Activated CD4-positive, alpha-beta T cell treated with anti-CD3 and anti-CD28 coated beads, Interleukin-2, Interleukin-6, amounts not matched to agents 100 ng/mL and 50 ng/mL, durations not matched to agents 16 hours and 8 hours (primary cell): ENCODE measurements at regions not wholly inside any gene's neighbourhood (a gene's known extent, or its start where the extent isn't known, plus 50 kb on each side); places are given as distances from the start of the nearest gene placed in this dataset.

Source experiments
- DNase-seq: peaks from one replicate; pipeline ENCODE4 v3.0.0-alpha.2; 2020

DNA sequence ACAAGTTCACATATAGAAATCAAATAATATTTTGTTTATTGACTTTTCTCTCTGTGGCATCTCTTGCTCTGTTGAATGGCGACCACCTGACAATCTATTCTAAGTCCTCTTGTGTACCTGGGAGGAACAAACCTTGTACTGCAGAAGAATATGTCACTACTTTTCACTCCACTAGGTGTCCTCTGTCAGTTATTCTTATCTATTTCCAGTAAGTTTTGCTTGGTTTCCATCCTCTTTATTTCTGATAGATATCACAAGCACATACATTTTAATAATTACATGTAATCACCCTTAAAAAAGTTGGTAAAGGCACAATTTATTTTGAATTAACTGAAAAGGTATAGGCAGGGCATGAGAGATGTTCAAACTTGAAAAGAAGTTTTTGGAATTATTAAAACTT lies 238.4 kb downstream of the SNCA start:
- no peak for DNase-seq

DNA sequence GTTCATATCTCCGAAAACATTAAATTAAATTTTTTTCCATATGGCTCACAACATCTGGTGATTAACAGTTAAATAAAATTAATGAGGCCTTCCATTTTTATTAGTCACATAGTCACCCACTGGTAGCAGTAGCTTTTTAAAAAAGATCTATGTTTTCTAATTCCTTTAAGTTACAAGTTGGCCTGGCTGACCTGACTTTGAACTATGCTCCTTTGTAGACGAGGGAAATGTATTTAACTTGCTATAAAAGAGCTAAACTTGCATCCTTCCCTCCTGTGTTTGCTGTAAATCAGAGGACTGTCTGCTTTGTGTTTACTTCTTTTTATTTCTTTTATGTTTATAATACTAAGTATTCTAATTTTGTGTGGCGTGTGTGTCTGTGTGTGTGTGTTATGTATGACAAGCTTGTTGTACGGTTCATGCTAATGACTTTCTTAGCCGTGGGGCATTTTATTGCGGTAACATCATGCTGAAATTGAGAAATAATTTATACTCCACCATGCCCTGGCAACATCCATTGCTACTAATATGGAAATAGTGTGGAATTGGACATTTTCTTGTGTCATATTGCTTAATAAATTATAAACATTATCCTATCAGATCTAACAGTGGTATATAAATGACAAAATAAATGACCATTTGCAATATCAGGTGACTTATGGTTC lies 241.7 kb downstream of the SNCA start:
- no peak for DNase-seq

DNA sequence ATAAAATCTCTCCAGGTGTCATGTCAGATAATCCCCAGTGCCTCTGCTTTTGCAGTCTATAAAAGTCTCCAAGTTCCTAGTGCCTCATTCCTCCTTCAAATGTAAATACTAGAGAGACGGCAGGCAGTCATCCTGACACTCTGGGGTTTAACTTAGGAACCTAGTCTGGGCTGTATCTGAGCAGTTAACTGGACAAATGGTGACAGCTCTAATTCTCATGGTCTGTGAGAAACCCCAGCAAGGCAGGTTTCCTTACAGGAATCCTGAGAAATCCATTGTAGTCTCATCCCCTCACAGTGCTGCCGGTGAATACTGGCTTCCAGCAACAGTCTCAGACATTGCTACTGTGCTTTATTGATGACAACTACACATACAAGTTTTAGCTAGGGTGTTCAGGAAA lies 246.8 kb downstream of the SNCA start:
- DNase-seq: no peak

GRCh38 chr4:89588421-89588820 lies 248.5 kb downstream of the SNCA start:
- no peak for DNase-seq

- DNase-seq: no peak
Observed at GRCh38 chr4:89587364-89587763, 249.6 kb downstream of the SNCA start.

DNA sequence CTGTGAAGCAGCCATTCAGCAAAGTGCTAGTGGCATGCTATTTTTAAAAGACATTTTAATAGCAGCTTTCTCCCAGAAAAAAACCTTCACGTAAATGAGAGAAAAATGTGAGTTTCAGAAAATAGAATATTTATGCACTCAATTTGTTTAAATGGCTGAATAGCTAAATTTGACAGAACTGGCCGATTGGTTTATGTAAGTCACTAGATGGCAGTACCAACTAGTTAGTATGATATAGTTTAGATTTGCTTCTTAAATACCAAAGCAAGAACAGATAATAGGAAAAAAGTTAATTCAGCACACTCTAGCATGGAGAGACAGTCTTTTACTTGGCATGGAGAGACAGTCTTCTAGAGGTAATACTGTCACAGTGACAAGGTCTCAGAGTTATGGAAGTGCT lies 250.1 kb downstream of the SNCA start:
- DNase-seq: no peak

DNA sequence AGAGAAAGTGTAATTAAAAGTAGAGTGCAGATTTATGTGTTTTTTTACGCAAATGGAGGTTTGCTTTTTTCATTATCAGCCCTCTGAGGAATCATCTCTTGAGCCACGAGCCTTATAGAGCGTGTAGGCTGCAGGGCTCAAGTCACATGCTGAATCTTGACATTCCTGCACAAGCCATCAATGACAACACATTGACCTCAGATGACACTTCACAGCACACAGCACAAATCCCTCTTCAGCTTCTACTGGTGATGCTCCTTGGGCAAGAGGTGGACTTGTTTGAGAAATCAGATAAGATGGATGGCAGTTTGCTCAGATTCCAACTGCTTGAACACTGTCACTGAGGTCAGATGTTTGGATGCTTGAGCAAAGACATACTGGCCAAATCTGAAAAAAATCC lies 250.6 kb downstream of the SNCA start:
- no peak for DNase-seq

DNA sequence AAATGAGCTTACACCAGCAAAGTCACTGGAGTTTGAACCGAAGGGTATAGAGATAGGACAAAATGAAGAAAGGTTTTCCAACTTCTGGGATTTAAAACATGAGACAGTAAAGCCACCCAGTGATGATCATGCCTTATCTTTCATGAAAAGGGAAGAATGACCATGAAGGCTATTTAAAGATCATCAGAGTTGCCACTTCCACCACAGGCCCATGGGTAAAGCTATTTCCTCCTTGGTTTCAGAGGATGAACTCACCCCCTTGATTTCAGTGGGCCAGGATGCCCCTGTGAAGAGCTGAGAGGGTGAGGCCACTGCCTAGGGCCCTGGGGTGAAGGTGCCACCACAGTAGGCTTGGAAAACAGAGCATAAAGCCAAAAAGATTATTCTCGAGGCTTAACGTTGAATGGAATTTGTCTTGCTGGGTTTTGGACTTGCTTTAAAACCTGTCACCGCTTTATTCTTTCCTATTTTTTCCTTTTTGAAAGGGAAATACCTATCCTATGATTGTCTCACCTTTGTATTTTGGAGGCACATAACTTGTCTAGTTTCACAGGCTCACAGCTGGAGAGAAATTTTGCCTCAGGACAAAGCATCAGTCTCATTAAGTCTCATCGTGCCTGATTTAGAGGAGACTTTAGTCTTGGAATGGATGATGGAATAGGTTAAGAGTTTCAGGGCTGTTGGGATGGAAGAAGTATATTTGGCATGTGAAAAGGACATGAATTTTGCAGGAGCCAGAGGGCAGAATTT lies 254.0 kb downstream of the SNCA start:
- DNase-seq: no peak

GRCh38 chr4:89579771-89580170 lies 257.2 kb downstream of the SNCA start:
- no peak for DNase-seq

DNA sequence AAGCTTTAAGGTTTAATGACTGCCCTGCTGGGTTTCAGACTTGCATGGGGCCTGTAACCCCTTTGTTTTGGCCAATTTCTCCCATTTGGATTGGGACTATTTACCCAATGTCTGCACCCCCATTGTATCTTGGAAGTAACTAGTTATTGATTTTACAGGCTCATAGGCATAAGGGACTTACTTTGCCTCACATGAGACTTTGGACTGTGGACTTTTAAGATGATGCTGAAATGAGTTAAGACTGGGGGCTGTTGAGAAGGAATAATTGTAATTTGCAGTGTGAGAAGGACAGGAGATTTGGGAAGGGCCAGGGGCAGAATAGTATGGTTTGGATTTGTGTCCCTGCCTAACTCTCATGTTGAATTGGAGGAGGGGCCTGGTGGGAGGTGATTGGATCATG lies 260.7 kb downstream of the SNCA start:
- no peak for DNase-seq

GRCh38 chr4:89575840-89576239 lies 261.1 kb downstream of the SNCA start:
- DNase-seq: no peak

DNA sequence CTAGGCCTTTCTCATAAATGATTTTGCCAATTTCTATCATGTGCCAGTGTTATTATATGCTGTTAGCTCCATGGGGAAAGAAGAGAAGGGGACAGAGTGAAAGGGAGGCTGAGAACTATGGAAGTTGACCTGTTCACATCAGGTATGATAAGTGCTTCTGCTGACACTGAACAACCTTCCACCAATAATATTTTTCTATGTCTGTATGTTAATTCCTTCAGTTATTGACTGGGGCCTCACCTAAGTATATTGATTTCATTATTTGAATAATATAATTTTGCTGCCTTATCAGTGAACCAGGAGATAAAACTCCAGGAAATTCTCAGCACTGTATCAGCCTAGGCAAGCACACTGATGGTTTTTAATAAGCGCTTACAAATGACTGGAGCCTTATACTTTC lies 262.8 kb downstream of the SNCA start:
- no peak for DNase-seq

- no peak for DNase-seq
Observed at GRCh38 chr4:89573656-89574055, 263.3 kb downstream of the SNCA start.

DNA sequence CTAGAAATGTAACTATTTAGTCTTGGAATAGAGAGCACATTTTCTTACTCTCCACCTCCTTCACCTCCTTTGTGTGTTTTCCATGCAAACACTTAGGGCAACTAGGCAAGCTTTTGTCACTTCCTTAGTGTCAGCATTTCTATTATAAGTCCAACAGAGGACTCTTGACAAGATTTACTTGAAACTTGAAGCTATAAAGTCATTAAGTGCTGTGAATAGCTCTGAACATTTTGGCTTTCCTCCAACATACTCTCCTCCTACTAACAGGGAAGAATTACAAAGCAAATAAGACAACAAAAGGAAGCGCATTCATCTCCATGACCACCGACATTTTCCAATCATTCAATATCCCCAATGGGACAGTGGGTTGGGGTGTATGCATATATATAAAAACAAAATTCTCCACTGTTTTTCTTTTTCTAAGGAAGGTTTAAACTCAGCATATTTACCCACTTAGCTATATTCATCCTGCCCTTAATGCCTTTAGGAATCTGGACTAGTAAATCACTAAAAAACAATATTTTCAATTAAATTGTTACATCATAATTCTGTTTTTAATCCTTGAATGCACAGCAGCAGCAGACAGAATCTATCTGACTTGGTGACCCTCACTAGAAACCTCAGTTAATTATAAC lies 264.6 kb downstream of the SNCA start:
- DNase-seq: no peak

- no peak for DNase-seq
Observed at GRCh38 chr4:89570931-89571330, 263.3 kb upstream of the GPRIN3 start.

GRCh38 chr4:89567936-89568335 lies 260.3 kb upstream of the GPRIN3 start:
- no peak for DNase-seq

GRCh38 chr4:89563431-89563830 lies 255.8 kb upstream of the GPRIN3 start:
- DNase-seq: peak; percentile 69

- no peak for DNase-seq
Observed at GRCh38 chr4:89562746-89563145, 255.1 kb upstream of the GPRIN3 start.

DNA sequence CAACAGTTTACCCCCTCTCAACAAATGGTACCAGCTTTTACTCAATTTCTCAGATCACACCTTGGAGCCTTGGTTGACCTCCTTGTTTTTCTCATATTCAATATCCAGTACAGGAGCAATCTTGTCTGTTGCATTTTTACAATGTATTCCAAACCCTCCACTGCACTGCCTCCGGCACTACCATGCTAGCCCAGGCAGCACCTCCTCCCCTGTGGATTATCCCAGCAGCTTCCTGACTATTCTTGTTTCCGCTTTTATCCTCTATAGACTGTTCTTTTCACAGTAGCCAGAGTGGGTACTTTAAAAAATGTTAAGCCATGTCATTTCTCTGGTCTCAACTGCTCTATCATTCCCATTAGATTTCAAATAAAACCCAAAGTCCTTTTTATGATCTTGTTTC lies 253.4 kb upstream of the GPRIN3 start:
- no peak for DNase-seq

DNA sequence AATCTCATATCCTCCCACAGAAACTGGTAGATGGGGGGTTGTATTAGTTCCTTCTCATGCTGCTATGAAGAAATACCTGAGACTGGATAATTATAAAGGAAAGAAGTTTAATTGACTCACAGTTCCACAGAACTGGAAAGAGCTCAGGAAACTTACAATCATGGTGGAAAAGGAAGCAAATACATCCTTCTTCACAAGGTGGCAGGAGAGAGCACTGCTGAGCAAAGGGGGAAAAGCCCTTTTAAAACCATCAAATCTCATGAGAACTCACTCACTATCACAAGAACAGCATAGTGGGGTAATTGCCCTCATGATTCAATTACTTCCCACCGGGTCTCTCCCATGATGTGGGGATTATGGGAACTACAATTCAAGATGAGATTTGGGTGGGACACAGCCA lies 250.5 kb upstream of the GPRIN3 start:
- DNase-seq: peak; percentile 7

GRCh38 chr4:89556601-89557305 lies 249.2 kb upstream of the GPRIN3 start:
- DNase-seq: no peak

DNA sequence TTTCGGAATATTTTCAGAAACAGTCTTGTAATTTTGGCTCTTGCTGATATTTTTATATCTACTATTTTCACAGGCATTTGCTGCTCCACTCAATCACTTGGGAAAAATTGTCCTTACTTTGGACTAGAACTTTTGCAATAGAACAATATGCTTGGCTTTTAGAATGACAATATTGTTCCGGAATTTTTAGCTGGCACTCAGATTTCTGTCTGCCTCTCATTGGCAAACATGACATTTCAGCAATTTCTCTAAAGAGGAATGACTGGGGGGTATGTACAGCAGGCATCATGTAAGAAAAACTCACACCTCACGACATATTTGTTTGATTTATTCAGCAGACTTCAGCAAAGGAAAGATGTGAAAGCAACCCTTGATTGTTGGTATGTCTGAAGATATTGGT lies 243.6 kb upstream of the GPRIN3 start:
- no peak for DNase-seq

DNA sequence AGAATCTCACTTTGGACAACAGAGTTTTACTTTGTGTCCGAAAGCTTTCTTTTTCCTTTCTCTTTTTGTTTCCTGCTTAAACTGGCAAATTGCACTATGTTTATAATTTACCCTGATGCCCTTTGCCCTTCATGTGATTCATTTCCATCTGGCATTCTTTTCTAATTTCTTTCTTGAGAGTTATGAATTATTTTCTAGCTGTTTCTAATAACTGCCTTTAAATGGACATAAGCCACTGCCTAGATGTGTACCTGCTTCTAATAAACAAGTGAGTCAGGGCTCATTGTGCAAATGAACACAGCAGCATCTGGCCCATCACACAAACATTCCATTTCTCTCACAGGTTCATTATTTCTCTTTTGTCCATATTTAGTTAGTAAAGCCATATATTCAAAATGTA lies 242.3 kb upstream of the GPRIN3 start:
- no peak for DNase-seq

DNA sequence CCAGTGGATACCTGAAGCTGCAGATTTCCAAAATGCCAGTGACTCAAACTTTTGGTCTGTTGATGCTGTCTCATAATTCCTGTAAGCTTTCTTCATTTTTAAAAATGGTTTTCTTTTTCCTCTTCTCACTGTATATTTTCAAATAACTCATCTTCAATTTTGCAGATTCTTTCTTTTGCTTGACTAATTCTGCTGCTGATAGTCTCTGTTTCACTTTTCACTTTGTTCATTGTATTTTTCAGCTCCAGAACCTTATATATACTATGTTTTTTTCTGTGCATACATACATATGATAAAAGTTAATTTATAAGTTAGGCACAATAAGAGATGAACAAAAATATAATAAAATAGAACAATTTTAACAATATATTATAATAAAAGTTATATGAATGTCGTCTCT lies 237.7 kb upstream of the GPRIN3 start:
- DNase-seq: no peak
